ENCODE measurements at regions not wholly inside any gene's neighbourhood (a gene's known extent, or its start where the extent isn't known, plus 50 kb on each side); places are given as distances from the start of the nearest gene placed in this dataset.

DNA sequence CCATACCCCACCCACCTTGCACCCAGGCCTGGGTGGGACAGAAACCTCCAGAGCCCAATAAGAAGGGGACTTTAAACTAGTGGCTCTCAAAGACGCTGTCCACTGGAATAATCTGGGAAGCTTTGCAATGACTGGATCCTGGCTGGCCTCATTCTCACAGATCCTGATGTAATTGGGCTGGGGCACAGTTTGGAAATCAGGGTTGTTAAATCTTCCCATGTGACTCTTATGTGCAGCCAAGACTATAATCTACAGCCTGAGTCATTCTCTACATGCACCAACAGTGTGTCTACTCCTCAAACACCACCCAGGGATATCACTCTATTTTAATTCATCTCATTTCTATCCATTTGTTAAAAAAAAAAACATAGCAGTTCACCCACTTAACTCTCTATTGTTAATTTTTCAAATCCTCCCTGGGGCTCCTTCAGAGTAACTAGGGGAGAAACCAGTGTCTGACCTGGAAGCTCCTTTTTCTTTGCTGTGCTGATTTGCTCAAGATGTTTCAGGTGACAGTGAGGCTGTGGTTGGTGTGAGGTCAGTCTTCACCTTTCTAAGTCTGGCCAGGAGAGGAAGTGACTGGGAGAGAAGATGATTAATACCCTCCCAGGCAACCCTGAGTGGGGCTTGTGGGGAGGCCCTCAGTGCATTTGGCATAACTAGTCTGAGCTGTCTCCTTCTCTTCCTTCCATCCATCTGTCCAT, 211.6 kb upstream of the SFSWAP start:
- Histone ChIP-seq H4K5ac (ENCODE audit: insufficient read length, low read depth, low read length) (no peak overlapping the region), H2BK120ac (replicated peaks; ENCODE audit: low read depth, low read length) (no peak overlapping the region), H2BK15ac (ENCODE audit: low read length) (no peak overlapping the region), H2BK12ac (ENCODE audit: low read depth, low read length) (no peak overlapping the region), H3K79me1 (ENCODE audit: low read depth, low read length) (no peaks in the 10 kb centered on the region), H3K79me2 (ENCODE audit: control insufficient read depth in 1 of 2, insufficient read depth in 2 of 2, low read length in 2 of 2) (no peaks in the 10 kb centered on the region), H3K36me3 (ENCODE audit: control insufficient read depth in 2 of 4, insufficient read depth in 4 of 4, low read length in 3 of 4) (no peaks in the 10 kb centered on the region), H3K4me1 (replicated peaks in 1 of 4; ENCODE audit: control insufficient read depth in 3 of 4, insufficient read depth in 4 of 4, low read length in 3 of 4) (no peaks in the 10 kb centered on the region), H2BK20ac (ENCODE audit: low read length) (no peak overlapping the region), H4K91ac (replicated peaks; ENCODE audit: insufficient read length, low read length) (no peak overlapping the region), H4K20me1 (replicated peaks in 1 of 2; ENCODE audit: control insufficient read depth in 1 of 2, insufficient read depth in 2 of 2, low read length in 2 of 2) (no peaks in the 10 kb centered on the region), H3K18ac (ENCODE audit: extremely low read depth, low read length) (no peak overlapping the region), H2BK5ac (ENCODE audit: low read depth, low read length) (no peak overlapping the region), H3K4me3 (ENCODE audit: extremely low read depth in 1 of 4, insufficient read depth in 2 of 4, low read depth in 3 of 4, low read length in 4 of 4) (no peak overlapping the region), H3K9ac (replicated peaks in 1 of 4; ENCODE audit: extremely low read depth in 1 of 4, low read depth in 3 of 4, low read length in 3 of 4) (no peak overlapping the region), H3K23ac (ENCODE audit: insufficient read length) (no peak overlapping the region), H3K23me2 (ENCODE audit: low read depth, low read length) (no peaks in the 10 kb centered on the region), H3K4me2 (ENCODE audit: insufficient read depth in 1 of 2, low read depth in 2 of 2, low read length in 2 of 2) (no peak overlapping the region), H3K27ac (ENCODE audit: low read depth, low read length) (no peak overlapping the region), H3K14ac (ENCODE audit: insufficient read length) (no peak overlapping the region), H2AK5ac (ENCODE audit: low read depth, low read length) (no peak overlapping the region), H3K4ac (replicated peaks; ENCODE audit: insufficient read length, low read depth, low read length) (no peak overlapping the region), H2AFZ (ENCODE audit: low read length) (no peak overlapping the region), H4K8ac (ENCODE audit: extremely low read depth, insufficient read depth, low read length) (no peak overlapping the region), H3K9me3 (ENCODE audit: insufficient read depth in 2 of 2, low read depth in 1 of 2, low read length in 1 of 2) (no peaks in the 10 kb centered on the region), H3K56ac (replicated peaks; ENCODE audit: insufficient read length, low read depth, low read length) (no peak overlapping the region), H3K27me3 (replicated peaks in 1 of 4; ENCODE audit: control insufficient read depth in 3 of 4, extremely low read depth in 1 of 4, insufficient read depth in 3 of 4, low read length in 3 of 4) (no peaks in the 10 kb centered on the region)
- DNase-seq (ENCODE audit: low read depth in 1 of 2, low spot score in 2 of 2) (no peak), FAIRE-seq (no peak)
- WGBS, 2 experiments (ENCODE audit: extremely low coverage in 1 of 2, insufficient coverage in 1 of 2, insufficient read length in 1 of 2, insufficient replicate concordance in 2 of 2, low coverage in 1 of 2, low lambda C conversion rate in 2 of 2, missing lambda C conversion rate in 1 of 2) = 93% methylated on average over 1 of the region's 1 CpG; no CpG with 5 or more reads in 1 of the 2 experiments
- ChIA-PET CTCF (ENCODE audit: partially characterized antibody) (interaction anchor here (0.8 to 1.2 kb wide), 2 partner anchors 44 to 74 kb away, joined by 3 read pairs; no protein-coding TSS in a partner anchor), POLR2A (ENCODE audit: partially characterized antibody) (no interaction called here)
- TF ChIP-seq GABPA (IDR thresholded peaks at IDR 0.05; ENCODE audit: borderline replicate concordance, insufficient read depth, low read length) (no peak), CHD2 (IDR thresholded peaks at IDR 0.05; ENCODE audit: low read length) (no peak), BACH1 (IDR thresholded peaks at IDR 0.05; ENCODE audit: low read length) (no peak)

All from H1 (cell line).